ENCODE measurements at regions not wholly inside any gene's neighbourhood (a gene's known extent, or its start where the extent isn't known, plus 50 kb on each side); places are given as distances from the start of the nearest gene placed in this dataset.

DNA sequence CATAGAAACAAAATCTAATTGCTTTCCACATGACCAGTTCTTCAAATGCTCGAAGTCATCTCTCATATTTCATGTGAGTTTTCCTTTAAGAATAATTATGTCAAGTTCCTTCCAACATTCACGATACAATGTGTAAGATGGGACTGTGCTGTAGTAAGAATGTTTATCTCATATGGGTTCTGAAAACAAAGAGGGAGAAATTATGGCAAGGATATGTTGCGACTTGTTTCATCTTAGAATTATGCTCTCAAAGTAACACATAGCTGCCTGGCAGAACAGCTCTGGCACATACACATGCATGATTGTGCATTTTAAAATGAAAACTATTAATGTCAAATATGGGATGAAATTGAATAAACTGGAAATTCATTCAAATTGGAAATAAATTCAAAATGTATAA lies 314.8 kb upstream of the ACVR2A start:
- H3K4me3 Mint-ChIP-seq: no peak overlapping the region

GRCh38 chr2:147525819-147526489 lies 318.9 kb upstream of the ACVR2A start:
- H3K4me1 ChIP-seq (ENCODE audit: control insufficient read depth in 2 of 2, insufficient read depth in 2 of 2, low read length in 2 of 2): no peaks in the 10 kb centered on the region
- no peaks in the 10 kb centered on the region for H3K79me2 ChIP-seq (ENCODE audit: control insufficient read depth, insufficient read depth, low read length)
- WGBS (ENCODE audit: insufficient coverage): 37% methylated on average over 2 of the region's 3 CpGs
- no peaks in the 10 kb centered on the region for H4K20me1 ChIP-seq (ENCODE audit: control insufficient read depth, insufficient read depth, low read length, poor library complexity, severe bottlenecking)
- Mint-ChIP-seq H3K27ac (no peak overlapping the region), H3K4me3 (no peak overlapping the region), H3K27me3 (peaks cover 15% of the 10 kb centered on the region), H3K4me1 (no peaks in the 10 kb centered on the region), H3K9me3 (ENCODE audit: insufficient read depth) (no peaks in the 10 kb centered on the region)
- H3K4me2 ChIP-seq (replicated peaks; ENCODE audit: low read depth, low read length, poor library complexity, severe bottlenecking): no peak overlapping the region
- ChIA-PET POLR2A (no interaction called here), CTCF (no interaction called here)
- no peak overlapping the region for H3K9ac ChIP-seq (ENCODE audit: low read length)
- no peak for ATAC-seq (ENCODE audit: low read depth)
- no peaks in the 10 kb centered on the region for H3K36me3 ChIP-seq (replicated peaks in 1 of 2; ENCODE audit: control extremely low read depth in 1 of 2, control insufficient read depth in 1 of 2, extremely low read depth in 1 of 2, insufficient read depth in 2 of 2, low read length in 1 of 2)
- H3K4me3 ChIP-seq (ENCODE audit: control extremely low read depth in 1 of 5, extremely low read depth in 1 of 5, insufficient read depth in 1 of 5, low read depth in 2 of 5, low read length in 4 of 5): no peak overlapping the region
- H2AFZ ChIP-seq (ENCODE audit: insufficient read depth, low read depth, low read length, poor library complexity, severe bottlenecking): no peak overlapping the region
- no peaks in the 10 kb centered on the region for H3K27me3 ChIP-seq (replicated peaks in 1 of 4; ENCODE audit: control extremely low read depth in 1 of 4, control insufficient read depth in 3 of 4, insufficient read depth in 4 of 4, low read length in 3 of 4)
- H3K27ac ChIP-seq (ENCODE audit: low read length in 2 of 2): no peak overlapping the region
- TF ChIP-seq EZH2 (IDR thresholded peaks at IDR 0.05; ENCODE audit: borderline replicate concordance, insufficient read depth, low read depth, low read length, poor library complexity, severe bottlenecking): no peak
- TF ChIP-seq, protein P1, sequence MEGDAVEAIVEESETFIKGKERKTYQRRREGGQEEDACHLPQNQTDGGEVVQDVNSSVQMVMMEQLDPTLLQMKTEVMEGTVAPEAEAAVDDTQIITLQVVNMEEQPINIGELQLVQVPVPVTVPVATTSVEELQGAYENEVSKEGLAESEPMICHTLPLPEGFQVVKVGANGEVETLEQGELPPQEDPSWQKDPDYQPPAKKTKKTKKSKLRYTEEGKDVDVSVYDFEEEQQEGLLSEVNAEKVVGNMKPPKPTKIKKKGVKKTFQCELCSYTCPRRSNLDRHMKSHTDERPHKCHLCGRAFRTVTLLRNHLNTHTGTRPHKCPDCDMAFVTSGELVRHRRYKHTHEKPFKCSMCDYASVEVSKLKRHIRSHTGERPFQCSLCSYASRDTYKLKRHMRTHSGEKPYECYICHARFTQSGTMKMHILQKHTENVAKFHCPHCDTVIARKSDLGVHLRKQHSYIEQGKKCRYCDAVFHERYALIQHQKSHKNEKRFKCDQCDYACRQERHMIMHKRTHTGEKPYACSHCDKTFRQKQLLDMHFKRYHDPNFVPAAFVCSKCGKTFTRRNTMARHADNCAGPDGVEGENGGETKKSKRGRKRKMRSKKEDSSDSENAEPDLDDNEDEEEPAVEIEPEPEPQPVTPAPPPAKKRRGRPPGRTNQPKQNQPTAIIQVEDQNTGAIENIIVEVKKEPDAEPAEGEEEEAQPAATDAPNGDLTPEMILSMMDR (IDR thresholded peaks at IDR 0.05): no peak
- no peak for DNase-seq
- intact Hi-C loops (cut with micrococcal nuclease): no loop called here
- no peaks in the 10 kb centered on the region for H3K9me3 ChIP-seq (ENCODE audit: control extremely low read depth in 1 of 3, control insufficient read depth in 2 of 3, insufficient read depth in 1 of 3, low read length in 2 of 3)

More for the DNA sequence above, 314.8 kb upstream of the ACVR2A start:
- Histone ChIP-seq H3K9ac (ENCODE audit: low read length) (no peak overlapping the region), H3K4me1 (ENCODE audit: control insufficient read depth in 2 of 2, insufficient read depth in 2 of 2, low read length in 2 of 2) (no peaks in the 10 kb centered on the region), H3K9me3 (ENCODE audit: control extremely low read depth in 1 of 3, control insufficient read depth in 2 of 3, insufficient read depth in 1 of 3, low read length in 2 of 3) (no peaks in the 10 kb centered on the region), H3K27ac (ENCODE audit: low read length in 2 of 2) (no peak overlapping the region), H4K20me1 (ENCODE audit: control insufficient read depth, insufficient read depth, low read length, poor library complexity, severe bottlenecking) (no peaks in the 10 kb centered on the region), H3K79me2 (ENCODE audit: control insufficient read depth, insufficient read depth, low read length) (no peaks in the 10 kb centered on the region), H2AFZ (ENCODE audit: insufficient read depth, low read depth, low read length, poor library complexity, severe bottlenecking) (no peak overlapping the region), H3K4me2 (replicated peaks; ENCODE audit: low read depth, low read length, poor library complexity, severe bottlenecking) (no peak overlapping the region), H3K36me3 (replicated peaks in 1 of 2; ENCODE audit: control extremely low read depth in 1 of 2, control insufficient read depth in 1 of 2, extremely low read depth in 1 of 2, insufficient read depth in 2 of 2, low read length in 1 of 2) (no peaks in the 10 kb centered on the region), H3K4me3 (ENCODE audit: control extremely low read depth in 1 of 5, extremely low read depth in 1 of 5, insufficient read depth in 1 of 5, low read depth in 2 of 5, low read length in 4 of 5) (no peak overlapping the region), H3K27me3 (replicated peaks in 1 of 4; ENCODE audit: control extremely low read depth in 1 of 4, control insufficient read depth in 3 of 4, insufficient read depth in 4 of 4, low read length in 3 of 4) (no peaks in the 10 kb centered on the region)
- no peak for TF ChIP-seq EZH2 (IDR thresholded peaks at IDR 0.05; ENCODE audit: borderline replicate concordance, insufficient read depth, low read depth, low read length, poor library complexity, severe bottlenecking)
- TF ChIP-seq, protein P1 (IDR thresholded peaks at IDR 0.05): no peak
- no CpG with 5 or more reads among the region's 3 CpGs for WGBS (ENCODE audit: insufficient coverage)
- no peaks in the 10 kb centered on the region for H3K4me1 Mint-ChIP-seq
- peaks cover 9% of the 10 kb centered on the region for H3K27me3 Mint-ChIP-seq
- H3K9me3 Mint-ChIP-seq (ENCODE audit: insufficient read depth): no peaks in the 10 kb centered on the region
- intact Hi-C loops (cut with micrococcal nuclease): no loop called here
- H3K27ac Mint-ChIP-seq: no peak overlapping the region
- no peak for DNase-seq
- no peak for ATAC-seq (ENCODE audit: low read depth)
- ChIA-PET POLR2A (no interaction called here), CTCF (no interaction called here)
